Endometrium (tissue), 2 donors: ENCODE measurements at regions not wholly inside any gene's neighbourhood (a gene's known extent, or its start where the extent isn't known, plus 50 kb on each side); places are given as distances from the start of the nearest gene placed in this dataset.
"Not testable (repeated sequence)": the region's sequence is repeated elsewhere in the genome, so short reads cannot be mapped to it uniquely, and the experiment has no call there.

ENCODE experiments used
- FAIRE-seq: peaks from 2 replicates; lab custom pipeline; 2012; peaks lifted over from hg19 to GRCh38; lab: Jason Lieb, UNC
- donor health status: control.
- donor health status: control.

DNA sequence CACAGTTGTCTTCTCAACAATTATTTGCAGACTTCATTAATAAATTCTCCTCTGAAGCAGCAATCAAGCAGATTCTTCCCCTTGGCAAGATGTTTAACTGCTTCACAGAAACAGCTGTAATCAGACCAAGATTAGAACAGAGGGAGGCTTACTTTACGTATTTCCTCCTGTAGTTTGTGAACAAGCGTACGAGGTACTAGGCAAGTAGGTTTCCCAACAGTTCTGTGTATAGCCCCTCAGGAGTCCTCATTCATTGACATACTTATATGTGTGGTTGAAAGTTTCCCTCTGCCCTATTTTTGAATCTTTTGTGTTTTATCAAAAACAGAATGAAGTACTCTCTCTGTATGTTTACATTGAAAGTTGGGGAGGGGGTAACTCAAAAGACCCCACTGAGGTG is 128.0 kb downstream of the SPATA31D1 start:
- no peak for FAIRE-seq

GRCh38 chr9:82117026-82117811 is 128.6 kb downstream of the SPATA31D1 start:
- peak; percentile 67 for FAIRE-seq

DNA sequence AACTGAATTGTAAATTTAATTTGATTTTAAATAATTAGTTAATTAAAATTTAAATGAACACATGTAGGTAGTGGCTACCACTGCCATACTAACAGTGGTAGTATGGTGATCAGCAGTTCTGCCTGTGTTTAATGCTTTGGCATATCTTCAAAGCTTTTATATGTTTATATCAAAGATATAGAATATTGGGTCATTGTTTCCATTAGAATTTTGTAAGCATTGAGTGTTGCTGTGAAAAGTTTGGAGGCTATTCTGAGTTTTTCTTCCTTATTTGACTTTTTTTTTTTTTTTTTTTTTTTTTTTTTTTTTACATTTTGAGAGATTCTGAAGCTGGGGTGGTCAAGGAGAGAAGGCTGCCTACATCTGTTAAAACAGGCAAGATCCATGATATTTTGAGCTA is 134.2 kb downstream of the SPATA31D1 start:
- FAIRE-seq: no peak

GRCh38 chr9:82124090-82124489 is 135.5 kb downstream of the SPATA31D1 start:
- FAIRE-seq: no peak

- FAIRE-seq: no peak
Observed at GRCh38 chr9:82126256-82126655, 137.7 kb downstream of the SPATA31D1 start.

DNA sequence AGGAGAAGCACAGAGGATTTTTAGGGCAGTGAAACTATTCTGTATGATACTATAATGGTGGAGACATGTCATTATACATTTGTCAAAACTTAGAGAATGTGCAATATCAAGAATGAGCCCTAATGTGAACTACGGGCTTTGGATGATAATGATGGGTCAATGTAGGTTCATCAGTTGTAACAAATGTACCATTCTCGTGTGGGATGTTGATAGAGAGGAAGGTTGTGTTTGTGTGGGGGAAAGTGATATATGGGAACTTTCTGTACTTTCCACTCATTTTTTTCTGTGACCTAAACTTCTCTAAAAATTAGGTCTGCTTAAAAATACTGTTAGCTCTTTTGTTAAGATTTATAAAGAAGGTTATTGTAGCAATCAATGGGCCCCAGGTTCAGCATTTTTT is 138.9 kb downstream of the SPATA31D1 start:
- no peak for FAIRE-seq

DNA sequence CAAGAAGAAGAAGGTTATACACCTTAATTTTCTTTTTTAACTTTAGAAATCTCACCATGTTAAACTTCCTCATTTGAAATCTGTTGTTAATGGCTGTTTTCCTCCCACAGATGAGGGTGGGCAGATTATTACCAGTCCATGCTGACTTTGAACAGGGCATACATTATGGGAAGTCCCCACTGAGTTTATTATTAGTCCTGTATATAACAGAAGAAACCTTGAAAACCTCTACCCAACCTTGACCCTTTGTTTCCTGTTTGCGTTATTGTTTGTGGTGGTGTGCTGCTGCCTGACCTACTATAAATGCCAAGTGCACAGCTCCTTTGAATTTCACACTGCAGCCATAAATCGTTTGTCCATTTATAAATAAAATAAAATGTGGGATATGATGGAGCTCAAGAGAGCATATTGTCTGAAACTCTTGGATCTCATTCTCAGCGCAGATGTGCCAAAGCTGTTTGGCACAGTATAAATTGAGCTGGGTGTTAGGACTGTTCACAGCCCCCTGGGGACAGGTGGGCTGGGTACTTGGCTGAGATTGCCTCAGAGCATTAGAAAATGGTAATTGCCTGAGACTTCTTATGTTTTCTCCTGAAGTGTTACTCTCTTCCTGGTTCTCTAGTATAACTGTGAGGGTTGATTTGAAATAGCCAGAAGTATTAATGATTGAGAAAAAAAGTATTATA is 139.6 kb downstream of the SPATA31D1 start:
- no peak for FAIRE-seq

DNA sequence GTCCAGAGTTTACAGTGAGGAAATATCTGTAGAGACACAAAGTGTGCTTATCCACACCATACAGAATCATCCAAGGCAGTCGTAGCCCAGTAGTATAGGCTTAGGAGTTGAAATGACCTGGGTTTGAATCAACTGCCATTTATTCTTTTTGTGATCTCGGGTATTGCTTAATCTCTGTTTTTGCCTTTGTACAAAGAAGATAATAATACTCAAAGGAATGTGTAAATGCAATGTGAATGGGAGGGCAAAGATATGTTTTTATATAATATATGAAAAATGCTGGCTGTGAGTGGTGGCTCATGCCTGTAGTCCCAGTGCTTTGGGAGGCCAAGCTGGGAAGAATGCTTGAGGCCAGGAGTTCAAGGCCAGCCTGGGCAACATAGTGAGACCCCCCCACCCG is 141.1 kb downstream of the SPATA31D1 start:
- FAIRE-seq: no peak

GRCh38 chr9:82130331-82131042 is 141.9 kb downstream of the SPATA31D1 start:
- FAIRE-seq: no peak

DNA sequence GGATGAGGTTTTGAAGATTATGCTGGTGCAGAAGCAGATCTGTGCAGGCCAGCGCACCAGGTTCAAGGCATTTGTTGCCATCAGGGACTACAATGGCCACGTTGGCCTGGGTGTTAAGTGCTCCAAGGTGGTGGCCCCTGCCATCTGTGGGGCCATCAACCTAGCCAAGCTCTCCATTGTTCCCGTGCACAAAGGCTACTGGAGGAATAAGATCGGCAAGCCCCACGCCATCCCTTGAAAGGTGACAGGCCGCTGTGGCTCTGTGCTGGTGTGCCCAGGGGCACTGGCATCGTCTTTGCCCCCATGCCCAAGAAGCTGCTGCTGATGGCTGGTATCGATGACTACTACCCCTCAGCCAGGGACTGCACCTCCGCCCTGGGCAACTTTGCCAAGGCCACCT is 142.5 kb downstream of the SPATA31D1 start:
- FAIRE-seq: no peak

- FAIRE-seq: no peak
Observed at GRCh38 chr9:82132024-82132423, 143.5 kb downstream of the SPATA31D1 start.

DNA sequence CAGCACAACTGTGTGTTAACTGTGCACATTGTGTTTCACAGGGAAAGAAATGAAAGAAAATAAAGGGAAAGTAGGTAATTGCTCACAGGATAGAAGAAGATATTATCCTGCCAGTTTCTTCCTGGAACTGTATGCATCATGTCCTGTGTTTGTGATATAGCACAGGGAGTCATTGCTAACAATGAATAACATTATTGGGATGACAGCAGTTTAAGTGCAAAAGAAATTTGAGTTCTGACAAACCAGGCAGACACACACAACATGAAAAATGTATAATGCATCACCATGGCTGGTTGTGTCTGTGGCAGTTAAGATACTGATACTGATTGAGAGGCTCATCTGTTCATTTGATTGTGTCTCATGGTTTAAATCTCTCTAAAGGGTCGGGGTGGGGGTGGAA is 145.4 kb downstream of the SPATA31D1 start:
- FAIRE-seq: no peak

- no peak for FAIRE-seq
Observed at GRCh38 chr9:82135106-82135505, 146.5 kb downstream of the SPATA31D1 start.

DNA sequence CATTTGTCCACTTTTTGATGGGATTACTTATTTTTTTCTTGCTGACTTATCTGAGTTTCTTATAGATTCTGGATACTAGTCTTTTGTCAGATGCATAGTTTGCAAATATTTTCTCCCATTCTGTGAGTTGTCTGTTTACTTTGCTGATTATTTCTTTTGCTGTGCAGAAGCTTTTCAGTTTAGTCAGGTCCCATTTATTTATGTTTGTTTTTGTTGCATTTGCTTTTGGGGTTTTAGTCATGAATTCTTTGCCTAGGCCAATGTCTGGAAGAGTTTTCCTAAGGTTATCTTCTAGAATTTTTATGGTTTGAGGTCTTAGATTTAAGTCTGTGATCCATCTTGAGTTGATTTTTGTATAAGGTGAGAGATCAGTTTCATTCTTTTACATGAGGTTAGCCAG is 149.5 kb downstream of the SPATA31D1 start:
- not testable (repeated sequence) for FAIRE-seq

DNA sequence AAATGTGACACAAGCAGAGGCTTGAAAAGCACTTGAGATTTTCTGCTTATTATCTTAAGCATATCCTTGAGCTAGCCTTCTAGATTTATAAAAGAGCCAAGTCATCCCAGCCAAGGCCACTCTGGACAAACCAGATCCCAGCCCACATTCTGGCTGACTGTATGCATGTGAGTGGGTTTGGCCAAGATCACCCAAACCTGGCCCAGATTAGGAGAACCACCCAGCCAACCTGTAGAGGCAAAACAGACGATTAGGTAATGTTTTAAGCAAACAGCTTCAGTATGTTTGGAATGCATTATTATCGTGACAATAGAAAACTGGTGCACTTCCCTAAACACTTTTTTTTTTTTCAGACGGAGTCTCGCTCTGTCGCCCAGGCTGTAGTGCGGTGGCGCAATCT is 151.9 kb downstream of the SPATA31D1 start:
- FAIRE-seq: no peak

GRCh38 chr9:82144803-82145202 is 156.2 kb downstream of the SPATA31D1 start:
- no peak for FAIRE-seq

DNA sequence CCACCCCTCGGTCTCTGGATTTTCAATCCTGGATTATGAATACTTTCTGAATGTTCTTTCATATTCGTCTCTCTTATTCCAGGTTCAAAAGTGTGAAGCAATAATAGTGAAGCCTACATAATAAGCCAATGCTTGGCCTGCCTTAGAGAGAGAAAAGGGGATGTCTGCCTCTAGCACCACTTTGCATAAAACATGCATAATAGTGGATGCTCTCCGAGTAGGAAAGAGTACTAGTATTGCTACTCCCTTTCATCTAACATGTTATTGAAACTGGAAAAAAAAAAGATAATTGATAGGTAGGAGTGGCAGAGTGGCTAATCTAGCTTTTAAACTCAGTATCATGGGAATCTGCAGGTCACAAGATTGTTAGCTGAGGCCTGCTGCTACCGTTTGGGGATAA is 158.1 kb downstream of the SPATA31D1 start:
- FAIRE-seq: no peak

DNA sequence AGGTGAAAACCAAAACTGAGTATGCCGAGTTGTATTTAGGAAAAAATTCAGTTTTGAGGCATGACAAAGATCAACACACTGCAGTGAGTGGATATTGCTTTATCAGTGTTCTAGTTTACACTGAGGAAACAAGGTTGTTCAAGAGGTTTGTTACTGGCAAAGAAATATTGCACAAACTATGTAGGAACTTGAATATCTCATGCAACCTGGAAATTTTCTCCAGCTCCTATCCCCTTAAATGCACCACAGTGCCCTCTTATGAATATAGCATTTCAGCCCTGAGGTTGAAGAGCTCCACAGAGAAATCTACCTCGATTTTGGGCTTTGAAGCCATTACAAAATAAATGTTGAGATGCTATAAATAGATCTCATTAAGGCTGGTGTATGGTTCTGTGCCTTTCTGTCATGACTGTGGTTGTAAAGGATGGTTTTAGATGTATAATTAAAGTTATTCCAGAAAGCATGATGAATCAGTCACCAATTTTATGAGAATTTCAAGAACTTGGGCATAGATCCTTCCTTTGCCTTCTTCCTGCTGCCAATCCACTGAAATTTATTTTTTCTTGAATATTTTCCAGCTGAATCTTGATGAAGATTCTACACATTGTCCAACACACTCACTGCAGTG is 159.3 kb downstream of the SPATA31D1 start:
- no peak for FAIRE-seq

GRCh38 chr9:82148426-82148810 is 159.8 kb downstream of the SPATA31D1 start:
- FAIRE-seq: no peak

DNA sequence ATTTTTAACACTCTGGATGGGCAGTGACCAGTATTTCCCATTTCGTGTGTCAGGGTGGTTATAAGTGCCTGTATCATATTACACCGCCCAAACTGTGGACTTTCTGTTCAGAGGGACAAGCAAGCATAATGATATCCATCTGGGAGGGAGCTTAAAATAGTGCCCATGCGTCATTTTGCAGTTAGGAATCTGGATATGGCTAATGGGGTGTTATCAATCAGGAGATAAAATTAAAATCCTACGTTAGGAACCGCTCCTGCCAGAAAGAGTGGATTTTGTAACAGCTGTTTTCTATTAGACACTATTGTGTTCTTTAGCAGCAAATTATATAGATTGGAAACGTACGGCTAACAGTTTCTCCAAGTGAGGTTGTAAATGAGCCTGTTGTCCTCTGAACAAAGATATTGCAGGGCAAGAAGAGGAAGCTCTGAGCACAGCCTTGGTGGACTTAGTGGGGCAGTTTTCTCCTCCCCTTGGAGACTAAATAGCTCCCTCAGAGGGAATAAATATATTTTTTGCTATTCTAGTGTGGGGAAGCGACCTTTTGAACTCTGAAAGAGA is 160.4 kb downstream of the SPATA31D1 start:
- no peak for FAIRE-seq

DNA sequence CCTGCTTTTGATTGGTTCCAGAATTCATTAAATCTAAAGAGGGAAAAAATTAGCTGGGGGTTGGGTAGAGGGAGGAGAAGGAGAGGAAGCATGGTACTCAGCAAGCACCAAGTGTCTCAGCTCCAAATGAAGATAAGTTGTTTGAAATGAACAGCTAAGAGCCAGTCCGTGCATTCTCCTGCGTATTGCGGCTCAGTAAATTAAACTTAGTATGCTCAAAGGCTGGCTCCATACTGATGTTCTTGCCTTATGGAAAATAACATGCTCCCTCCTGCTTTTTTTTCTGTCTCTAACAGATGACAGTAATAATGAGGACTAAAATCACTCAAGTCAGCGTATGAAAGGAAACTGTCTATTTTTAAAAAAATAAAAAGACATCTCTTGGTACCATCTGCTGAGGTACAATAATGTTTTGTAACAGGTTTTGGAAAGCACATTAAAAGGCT is 161.0 kb downstream of the SPATA31D1 start:
- FAIRE-seq: no peak

- FAIRE-seq: peak; percentile 63
Observed at GRCh38 chr9:82152181-82152580, 163.6 kb downstream of the SPATA31D1 start.
